Neuronal stem cell (in vitro differentiated cells): ENCODE measurements at regions not wholly inside any gene's neighbourhood (a gene's known extent, or its start where the extent isn't known, plus 50 kb on each side); places are given as distances from the start of the nearest gene placed in this dataset.

Source experiments
- DNase-seq: peaks from one replicate; pipeline ENCODE4 v3.0.0-alpha.2; 2013; ENCODE audit warnings: low spot score
- H2AFZ ChIP-seq: one replicate; pipeline ENCODE4 v1.6.1; 2013; ENCODE audit warnings: mild to moderate bottlenecking, low read length, inconsistent platforms
- H2AK5ac ChIP-seq: 2 replicates; pipeline ENCODE4 v1.6.1; 2013; ENCODE audit warnings: low read depth, mild to moderate bottlenecking, inconsistent platforms, low read length, moderate library complexity, mixed read lengths
- H2BK120ac ChIP-seq: 2 replicates; pipeline ENCODE4 v1.6.1; 2013; ENCODE audit warnings: low read depth, mild to moderate bottlenecking, inconsistent platforms, low read length, moderate library complexity, mixed read lengths
- H2BK12ac ChIP-seq: one replicate; pipeline ENCODE4 v1.6.1; 2013; ENCODE audit warnings: low read length, inconsistent platforms
- H2BK15ac ChIP-seq: 2 replicates; pipeline ENCODE4 v1.6.1; 2013; ENCODE audit warnings: mild to moderate bottlenecking, low read length, inconsistent platforms, mixed read lengths
- H2BK5ac ChIP-seq: one replicate; pipeline ENCODE4 v1.6.1; 2013; ENCODE audit warnings: inconsistent platforms, mild to moderate bottlenecking, low read length, moderate library complexity
- H3K14ac ChIP-seq: one replicate; pipeline ENCODE4 v1.6.1; 2013; ENCODE audit warnings: low read length, inconsistent platforms
- H3K18ac ChIP-seq: 2 replicates; pipeline ENCODE4 v1.6.1; 2013; ENCODE audit warnings: low read length, inconsistent platforms
- H3K23ac ChIP-seq: 2 replicates; pipeline ENCODE4 v1.6.1; 2013; ENCODE audit warnings: low read depth, mild to moderate bottlenecking, mixed read lengths, low read length, inconsistent platforms; ENCODE audit not compliant: poor library complexity
- H3K27ac ChIP-seq: replicated peaks from 3 replicates; pipeline ENCODE4 v1.5.1; 2013; ENCODE audit warnings: low read length, inconsistent platforms
- H3K27me3 ChIP-seq, 3 experiments: 2 replicates each; pipeline ENCODE4 v1.6.1; 2013; ENCODE audit warnings: low read length in 3 of 3, mild to moderate bottlenecking in 2 of 3, inconsistent platforms in 1 of 3, low read depth in 1 of 3, mixed read lengths in 1 of 3, moderate library complexity in 1 of 3; ENCODE audit not compliant: control insufficient read depth in 3 of 3, insufficient read depth in 3 of 3
- H3K36me3 ChIP-seq, 2 donors: replicated peaks in 1 of 2; 2 replicates each; pipeline ENCODE4 v1.6.1; 2013; ENCODE audit warnings: low read length in 2 of 2; ENCODE audit not compliant: control insufficient read depth in 2 of 2, insufficient read depth in 2 of 2
- H3K4ac ChIP-seq: 2 replicates; pipeline ENCODE4 v1.6.1; 2013; ENCODE audit warnings: inconsistent platforms, mild to moderate bottlenecking, low read length, moderate library complexity
- H3K4me1 ChIP-seq, 2 donors: 1 replicate in 1 of 2; 2 replicates in 1 of 2; pipeline ENCODE4 v1.6.1; 2013; ENCODE audit warnings: low read length in 2 of 2, low read depth in 1 of 2; ENCODE audit not compliant: control insufficient read depth in 2 of 2, insufficient read depth in 1 of 2
- H3K4me2 ChIP-seq: one replicate; pipeline ENCODE4 v1.6.1; 2013; ENCODE audit warnings: mild to moderate bottlenecking, low read length, inconsistent platforms; ENCODE audit not compliant: insufficient read depth, poor library complexity, severe bottlenecking
- H3K4me3 ChIP-seq, 2 donors: 2 replicates each; pipeline ENCODE4 v1.5.1; 2013; ENCODE audit warnings: low read length in 2 of 2, mild to moderate bottlenecking in 2 of 2, inconsistent platforms in 1 of 2, moderate library complexity in 1 of 2
- H3K79me1 ChIP-seq: one replicate; pipeline ENCODE4 v1.6.1; 2013; ENCODE audit warnings: low read depth, mild to moderate bottlenecking, inconsistent platforms, low read length, moderate library complexity
- H3K9ac ChIP-seq: one replicate; pipeline ENCODE4 v1.6.1; 2013; ENCODE audit warnings: mild to moderate bottlenecking, low read depth, low read length, inconsistent platforms; ENCODE audit not compliant: poor library complexity
- H3K9me3 ChIP-seq, 2 donors: replicated peaks in 1 of 2; 2 replicates each; pipeline versions ENCODE3 to v1.6.1; 2013; ENCODE audit warnings: low read length in 2 of 2, mild to moderate bottlenecking in 2 of 2, inconsistent platforms in 1 of 2, low read depth in 1 of 2, mixed read lengths in 1 of 2, moderate library complexity in 1 of 2; ENCODE audit not compliant: control insufficient read depth in 2 of 2, insufficient read depth in 1 of 2
- H4K8ac ChIP-seq: one replicate; pipeline ENCODE4 v1.6.1; 2013; ENCODE audit warnings: low read depth, mild to moderate bottlenecking, inconsistent platforms, low read length, moderate library complexity
- H4K91ac ChIP-seq: one replicate; pipeline ENCODE4 v1.6.1; 2013; ENCODE audit warnings: low read length, low read depth, mild to moderate bottlenecking, inconsistent platforms; ENCODE audit not compliant: poor library complexity
- WGBS, 2 donors: extraction: QIAGEN DNeasy Blood & Tissue Kit; methylation state at CpG; one replicate each; pipeline ENCODE4 v1.1.7; 2013; ENCODE audit warnings: missing lambda C conversion rate in 2 of 2, mixed read lengths in 1 of 2; ENCODE audit not compliant: insufficient read length in 2 of 2, insufficient replicate concordance in 1 of 2; ENCODE audit errors: extremely low coverage in 2 of 2; 5-methylcytosine and 5-hydroxymethylcytosine counted together

DNA sequence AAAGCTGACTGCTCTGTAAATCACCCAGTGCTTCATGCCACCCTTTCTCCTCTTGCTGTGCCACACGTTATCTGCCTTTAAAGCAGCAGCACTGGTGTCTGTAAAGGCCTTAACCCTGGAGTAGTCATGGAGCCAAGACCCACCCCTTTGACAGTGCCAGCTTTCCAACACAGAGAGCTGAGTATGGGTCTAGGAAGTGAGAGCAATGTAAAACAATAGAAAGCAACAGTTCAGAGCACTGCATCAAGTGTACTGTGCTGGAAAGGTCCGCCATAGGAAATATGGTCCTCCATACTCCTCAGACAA, 139.5 kb downstream of the DAD1 start:
- H2AK5ac ChIP-seq = no peak overlapping the region
- no peak overlapping the region for H4K8ac ChIP-seq
- H3K23ac ChIP-seq = no peak overlapping the region
- no peak overlapping the region for H2BK120ac ChIP-seq
- no peak overlapping the region for H4K91ac ChIP-seq
- H2BK12ac ChIP-seq = no peak overlapping the region
- no peak overlapping the region for H3K4me2 ChIP-seq
- no peak overlapping the region for H3K4ac ChIP-seq
- no CpG with 5 or more reads among the region's 2 CpGs for WGBS, 2 donors
- H2BK5ac ChIP-seq = no peak overlapping the region
- H3K27me3 ChIP-seq = no peaks in the 10 kb centered on the region
- peaks cover 0 to 8% of the 10 kb centered on the region in 2 donors for H3K4me1 ChIP-seq
- H2AFZ ChIP-seq = no peak overlapping the region
- no peak overlapping the region for H3K4me3 ChIP-seq
- no peak overlapping the region for H3K14ac ChIP-seq
- H3K79me1 ChIP-seq = no peaks in the 10 kb centered on the region
- no peak overlapping the region for H3K9ac ChIP-seq
- no peaks in the 10 kb centered on the region for H3K36me3 ChIP-seq
- H3K27ac ChIP-seq = no peak overlapping the region
- H2BK15ac ChIP-seq = no peak overlapping the region
- DNase-seq = no peak
- H3K18ac ChIP-seq = no peak overlapping the region
- H3K9me3 ChIP-seq = peaks cover 0 to 3% of the 10 kb centered on the region in 2 donors

- Histone ChIP-seq H3K4ac (no peak overlapping the region), H2BK120ac (no peak overlapping the region), H3K27ac (no peak overlapping the region), H2BK12ac (no peak overlapping the region), H4K91ac (no peak overlapping the region), H3K18ac (no peak overlapping the region), H3K23ac (no peak overlapping the region), H2BK5ac (no peak overlapping the region), H3K14ac (no peak overlapping the region), H3K9me3 (peaks cover 0 to 3% of the 10 kb centered on the region in 2 donors), H3K4me3 (no peak overlapping the region), H3K4me2 (no peak overlapping the region), H4K8ac (no peak overlapping the region), H3K79me1 (no peaks in the 10 kb centered on the region), H3K36me3 (no peaks in the 10 kb centered on the region), H3K9ac (no peak overlapping the region), H2BK15ac (no peak overlapping the region), H2AK5ac (no peak overlapping the region), H2AFZ (peak overlapping the region; percentile 37), H3K27me3 (no peaks in the 10 kb centered on the region), H3K4me1 (peaks cover 0 to 8% of the 10 kb centered on the region in 2 donors)
- no peak for DNase-seq
- WGBS, 2 donors = no CpG with 5 or more reads among the region's 4 CpGs
Observed at GRCh38 chr14:22448905-22449599, 140.0 kb downstream of the DAD1 start.

DNA sequence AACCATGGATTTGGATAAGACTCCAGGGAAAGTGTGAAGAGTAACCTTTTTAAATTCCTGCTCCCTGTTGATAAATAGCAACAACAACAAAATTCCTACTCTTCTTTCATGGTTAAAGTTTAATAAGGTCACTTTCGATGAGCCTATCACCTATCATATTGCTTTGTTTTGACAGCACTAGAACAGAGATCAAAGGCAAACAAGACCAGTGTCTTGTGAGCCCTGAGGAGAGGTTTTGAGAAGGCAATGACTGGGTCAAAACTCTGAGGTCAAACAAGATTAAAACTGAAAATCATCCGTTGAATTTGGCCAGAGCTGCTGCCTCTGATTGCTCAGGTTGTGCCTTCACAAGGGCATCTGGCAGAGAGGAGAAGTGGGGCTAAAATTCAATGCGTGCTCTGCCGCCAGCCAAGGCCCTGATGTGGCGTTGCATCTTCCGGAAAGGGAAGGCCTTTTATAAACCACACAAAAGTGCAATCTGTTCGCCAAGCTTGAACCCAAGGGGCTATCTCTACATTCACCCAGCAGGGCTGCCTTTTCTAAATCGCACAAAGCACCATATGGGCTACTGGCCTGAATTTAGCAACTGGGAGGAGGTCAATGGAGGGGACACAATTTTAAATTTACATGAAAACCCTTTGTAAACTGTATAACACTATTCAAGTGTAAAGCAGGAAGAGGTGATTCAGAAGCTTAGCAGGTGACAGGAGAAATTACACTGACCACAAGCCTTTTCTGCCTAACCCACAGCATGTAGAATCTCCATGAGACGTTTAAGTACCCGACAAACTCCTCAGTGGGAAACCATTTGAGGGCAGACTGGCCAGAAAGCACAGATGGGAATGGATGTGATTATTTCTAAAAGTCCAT, 140.8 kb downstream of the DAD1 start:
- no peak overlapping the region for H3K27ac ChIP-seq

GRCh38 chr14:22438742-22439141, 150.3 kb downstream of the DAD1 start:
- Histone ChIP-seq H3K9ac (no peak overlapping the region), H3K14ac (no peak overlapping the region), H3K18ac (no peak overlapping the region), H3K4me3 (no peak overlapping the region), H2AK5ac (no peak overlapping the region), H3K9me3 (peaks cover 0 to 1% of the 10 kb centered on the region in 2 donors), H3K4me1 (no peaks in the 10 kb centered on the region), H2BK5ac (no peak overlapping the region), H4K8ac (no peak overlapping the region), H3K23ac (no peak overlapping the region), H2BK15ac (no peak overlapping the region), H3K36me3 (no peaks in the 10 kb centered on the region), H2BK12ac (no peak overlapping the region), H3K79me1 (no peaks in the 10 kb centered on the region), H3K27me3 (peaks cover 0 to 2% (median 0%) of the 10 kb centered on the region in 3 experiments), H3K4ac (no peak overlapping the region), H4K91ac (no peak overlapping the region), H2BK120ac (no peak overlapping the region), H3K4me2 (no peak overlapping the region), H3K27ac (no peak overlapping the region), H2AFZ (no peak overlapping the region)
- DNase-seq = no peak
- WGBS, 2 donors = no CpG with 5 or more reads among the region's 3 CpGs

More for the DNA sequence above, 140.8 kb downstream of the DAD1 start:
- H2AK5ac ChIP-seq = no peak overlapping the region
- DNase-seq = no peak
- no peaks in the 10 kb centered on the region for H3K27me3 ChIP-seq
- H4K91ac ChIP-seq = no peak overlapping the region
- no peak overlapping the region for H2BK5ac ChIP-seq
- H3K9ac ChIP-seq = no peak overlapping the region
- H3K4ac ChIP-seq = no peak overlapping the region
- no CpG with 5 or more reads among the region's 10 CpGs for WGBS, 2 donors
- H3K4me2 ChIP-seq = no peak overlapping the region
- no peak overlapping the region for H3K23ac ChIP-seq
- H3K4me1 ChIP-seq = peaks cover 0 to 8% of the 10 kb centered on the region in 2 donors
- H2AFZ ChIP-seq = peak overlapping the region; percentile 37
- no peak overlapping the region for H2BK15ac ChIP-seq
- peaks cover 0 to 3% of the 10 kb centered on the region in 2 donors for H3K9me3 ChIP-seq
- H3K4me3 ChIP-seq = no peak overlapping the region
- H2BK120ac ChIP-seq = no peak overlapping the region
- no peaks in the 10 kb centered on the region for H3K79me1 ChIP-seq
- H3K14ac ChIP-seq = peak overlapping the region; percentile 25
- H3K18ac ChIP-seq = no peak overlapping the region
- no peak overlapping the region for H4K8ac ChIP-seq
- H2BK12ac ChIP-seq = no peak overlapping the region
- no peaks in the 10 kb centered on the region for H3K36me3 ChIP-seq
